ENCODE measurements at regions not wholly inside any gene's neighbourhood (a gene's known extent, or its start where the extent isn't known, plus 50 kb on each side); places are given as distances from the start of the nearest gene placed in this dataset.

GRCh38 chr6:148265054-148265453, 77.6 kb upstream of the SASH1 start (continued):
- TF ChIP-seq AR (CRISPR knock-in tag; IDR thresholded peaks at IDR 0.05) = no peak
- no peak for TF ChIP-seq ZNF263 (CRISPR knock-in tag; IDR thresholded peaks at IDR 0.05; ENCODE audit: low read depth)
- TF ChIP-seq STAT6 (CRISPR knock-in tag; conservative IDR thresholded peaks at IDR 0.05; ENCODE audit: low read depth) = no peak
- TF ChIP-seq PREB (CRISPR knock-in tag; IDR thresholded peaks at IDR 0.05; ENCODE audit: borderline replicate concordance) = no peak
- TF ChIP-seq RORB (CRISPR knock-in tag; IDR thresholded peaks at IDR 0.05) = no peak

- Mint-ChIP-seq H3K27me3 (ENCODE audit: low read depth) (no peaks in the 10 kb centered on the region), H3K36me3 (no peaks in the 10 kb centered on the region), H3K9me3 (no peaks in the 10 kb centered on the region), H3K4me3 (no peak overlapping the region), H3K27ac (no peak overlapping the region), H3K4me1 (peaks cover 15% of the 10 kb centered on the region)
- DNase-seq (ENCODE audit: low spot score) (no peak), ATAC-seq (no peak)
- TF ChIP-seq CREB1 (CRISPR knock-in tag; IDR thresholded peaks at IDR 0.05) (no peak), HMGA2 (CRISPR knock-in tag; IDR thresholded peaks at IDR 0.05) (no peak)
- POLR2A ChIA-PET = no interaction called here
- CTCF ChIA-PET = no interaction called here
Measured at GRCh38 chr6:148269386-148269785, 73.3 kb upstream of the SASH1 start.

- H3K9me3 Mint-ChIP-seq = no peaks in the 10 kb centered on the region
- no peaks in the 10 kb centered on the region for H3K27me3 Mint-ChIP-seq (ENCODE audit: low read depth)
- ChIA-PET CTCF (no interaction called here), POLR2A (no interaction called here)
- H3K4me3 Mint-ChIP-seq = no peak overlapping the region
- no peaks in the 10 kb centered on the region for H3K36me3 Mint-ChIP-seq
- H3K27ac Mint-ChIP-seq = no peak overlapping the region
- H3K4me1 Mint-ChIP-seq = peaks cover 5% of the 10 kb centered on the region; the same call in 1 of the 2 replicates
- no peak for TF ChIP-seq TEAD4 (CRISPR knock-in tag; IDR thresholded peaks at IDR 0.05)
- no peak for TF ChIP-seq ATF2 (CRISPR knock-in tag; IDR thresholded peaks at IDR 0.05; ENCODE audit: borderline replicate concordance, low read depth)
- no peak for TF ChIP-seq MYBL2 (CRISPR knock-in tag; IDR thresholded peaks at IDR 0.05)
- no peak for TF ChIP-seq USF1 (CRISPR knock-in tag; IDR thresholded peaks at IDR 0.05)
- no peak for TF ChIP-seq SMAD3 (CRISPR knock-in tag; IDR thresholded peaks at IDR 0.05; ENCODE audit: borderline replicate concordance)
- no peak for ATAC-seq
- no peak for DNase-seq (ENCODE audit: low spot score)
Measured at GRCh38 chr6:148271711-148272439, 70.8 kb upstream of the SASH1 start.
